ENCODE measurements at regions not wholly inside any gene's neighbourhood (a gene's known extent, or its start where the extent isn't known, plus 50 kb on each side); places are given as distances from the start of the nearest gene placed in this dataset.
"Not testable (repeated sequence)": the region's sequence is repeated elsewhere in the genome, so short reads cannot be mapped to it uniquely, and the experiment has no call there.

GRCh38 chr10:94125856-94126255 lies 132.1 kb downstream of the PLCE1 start:
- no peak for DNase-seq (ENCODE audit: low read depth)

GRCh38 chr10:94129393-94130130 lies 135.8 kb downstream of the PLCE1 start:
- no peak for DNase-seq (ENCODE audit: low read depth)

GRCh38 chr10:94131885-94132284 lies 138.2 kb downstream of the PLCE1 start:
- no peak for DNase-seq (ENCODE audit: low read depth)

- no peak for DNase-seq (ENCODE audit: low read depth)
Observed at GRCh38 chr10:94133239-94133638, 139.5 kb downstream of the PLCE1 start.

- no peak for DNase-seq (ENCODE audit: low read depth)
Observed at GRCh38 chr10:94137747-94138146, 144.0 kb downstream of the PLCE1 start.

GRCh38 chr10:94138391-94138790 lies 144.7 kb downstream of the PLCE1 start:
- DNase-seq (ENCODE audit: low read depth), result no peak

- no peak for DNase-seq (ENCODE audit: low read depth)
Observed at GRCh38 chr10:94143261-94143660, 149.5 kb downstream of the PLCE1 start.

- no peak for DNase-seq (ENCODE audit: low read depth)
Observed at GRCh38 chr10:94146313-94146712, 152.6 kb downstream of the PLCE1 start.

- no peak for DNase-seq (ENCODE audit: low read depth)
Observed at GRCh38 chr10:94146746-94147145, 153.0 kb downstream of the PLCE1 start.

- DNase-seq (ENCODE audit: low read depth), result no peak
Observed at GRCh38 chr10:94149702-94150101, 156.0 kb downstream of the PLCE1 start.

GRCh38 chr10:94150541-94151184 lies 156.9 kb downstream of the PLCE1 start:
- no peak for DNase-seq (ENCODE audit: low read depth)

- DNase-seq (ENCODE audit: low read depth), result no peak
Observed at GRCh38 chr10:94155722-94156271, 162.1 kb downstream of the PLCE1 start.

- DNase-seq (ENCODE audit: low read depth), result no peak
Observed at GRCh38 chr10:94156453-94156852, 162.7 kb downstream of the PLCE1 start.

GRCh38 chr10:94165158-94165611 lies 171.5 kb downstream of the PLCE1 start:
- not testable (repeated sequence) for DNase-seq (ENCODE audit: low read depth)

GRCh38 chr10:94172332-94172731 lies 178.6 kb downstream of the PLCE1 start:
- DNase-seq (ENCODE audit: low read depth), result no peak

- DNase-seq (ENCODE audit: low read depth), result no peak
Observed at GRCh38 chr10:94173594-94173993, 179.9 kb downstream of the PLCE1 start.

GRCh38 chr10:94174838-94175237 lies 181.1 kb downstream of the PLCE1 start:
- no peak for DNase-seq (ENCODE audit: low read depth)

- DNase-seq (ENCODE audit: low read depth), result no peak
Observed at GRCh38 chr10:94178475-94179253, 184.1 kb downstream of the NOC3L start.

GRCh38 chr10:94180576-94180975 lies 182.2 kb downstream of the NOC3L start:
- DNase-seq (ENCODE audit: low read depth), result no peak

GRCh38 chr10:94183666-94184264 lies 179.0 kb downstream of the NOC3L start:
- DNase-seq (ENCODE audit: low read depth), result no peak

GRCh38 chr10:94186722-94187121 lies 176.0 kb downstream of the NOC3L start:
- DNase-seq (ENCODE audit: low read depth), result no peak

GRCh38 chr10:94192333-94192732 lies 170.4 kb downstream of the NOC3L start:
- DNase-seq (ENCODE audit: low read depth), result no peak

Measured in activated T-cell treated with anti-CD3 and anti-CD28 coated beads for 24 hours (primary cell).